ENCODE measurements at regions not wholly inside any gene's neighbourhood (a gene's known extent, or its start where the extent isn't known, plus 50 kb on each side); places are given as distances from the start of the nearest gene placed in this dataset.
A peak's percentile ranks its signal among the peaks of the same experiment; 100 is the strongest.

- Mint-ChIP-seq H3K27me3 (ENCODE audit: low read depth) (no peaks in the 10 kb centered on the region), H3K4me3 (no peak overlapping the region), H3K27ac (no peak overlapping the region), H3K9me3 (peaks cover 30% of the 10 kb centered on the region), H3K4me1 (peaks cover 20% of the 10 kb centered on the region), H3K36me3 (peaks cover 16% of the 10 kb centered on the region)
- no peak for DNase-seq (ENCODE audit: low spot score)
- TF ChIP-seq NR1H2 (CRISPR knock-in tag; IDR thresholded peaks at IDR 0.05) = no peak
- no peak for TF ChIP-seq TEAD1 (CRISPR knock-in tag; IDR thresholded peaks at IDR 0.05)
- no peak for TF ChIP-seq PRRX2 (CRISPR knock-in tag; IDR thresholded peaks at IDR 0.05)
- TF ChIP-seq MYBL2 (CRISPR knock-in tag; IDR thresholded peaks at IDR 0.05) = no peak
- no peak for TF ChIP-seq EMX1 (CRISPR knock-in tag; IDR thresholded peaks at IDR 0.05)
- no peak for TF ChIP-seq NFATC4 (CRISPR knock-in tag; IDR thresholded peaks at IDR 0.05)
- TF ChIP-seq, protein P1, sequence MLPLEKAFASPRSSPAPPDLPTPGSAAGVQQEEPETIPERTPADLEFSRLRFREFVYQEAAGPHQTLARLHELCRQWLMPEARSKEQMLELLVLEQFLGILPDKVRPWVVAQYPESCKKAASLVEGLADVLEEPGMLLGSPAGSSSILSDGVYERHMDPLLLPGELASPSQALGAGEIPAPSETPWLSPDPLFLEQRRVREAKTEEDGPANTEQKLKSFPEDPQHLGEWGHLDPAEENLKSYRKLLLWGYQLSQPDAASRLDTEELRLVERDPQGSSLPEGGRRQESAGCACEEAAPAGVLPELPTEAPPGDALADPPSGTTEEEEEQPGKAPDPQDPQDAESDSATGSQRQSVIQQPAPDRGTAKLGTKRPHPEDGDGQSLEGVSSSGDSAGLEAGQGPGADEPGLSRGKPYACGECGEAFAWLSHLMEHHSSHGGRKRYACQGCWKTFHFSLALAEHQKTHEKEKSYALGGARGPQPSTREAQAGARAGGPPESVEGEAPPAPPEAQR (CRISPR knock-in tag; IDR thresholded peaks at IDR 0.05) = no peak
- TF ChIP-seq CTCF (IDR thresholded peaks at IDR 0.05) = no peak
- POLR2A ChIA-PET = no interaction called here
- ATAC-seq = no peak
- CTCF ChIA-PET = no interaction called here
Measured at GRCh38 chr20:12170406-12170805, 252.7 kb downstream of the BTBD3 start.

DNA sequence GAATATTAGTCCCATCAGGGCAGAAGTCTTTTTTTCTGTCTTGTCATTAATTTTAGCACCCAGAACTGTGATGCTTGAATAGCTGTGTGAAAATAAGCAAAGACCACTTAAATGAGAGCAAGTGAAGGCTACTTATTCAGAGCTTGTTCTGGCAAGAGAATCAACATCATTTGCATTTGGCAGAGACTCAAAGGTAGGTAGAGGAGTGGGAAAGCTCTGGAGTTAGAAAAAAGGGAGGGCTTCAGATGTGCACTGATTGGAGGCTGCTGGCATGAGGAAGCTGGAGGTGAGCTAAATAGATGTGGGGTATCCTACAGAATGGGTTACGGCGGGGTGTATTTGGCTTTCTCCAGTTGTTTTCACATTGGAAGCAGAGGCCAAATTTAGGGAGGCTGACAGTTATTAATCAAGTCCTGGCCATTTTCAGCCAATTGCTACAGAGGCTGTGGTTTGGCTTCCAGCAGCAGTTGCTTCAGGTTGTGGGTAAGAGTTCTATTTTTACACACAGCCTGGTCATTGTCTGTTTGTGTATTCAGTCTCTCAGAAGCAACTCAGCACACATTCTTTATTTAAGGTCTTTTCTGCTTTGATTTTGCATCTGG lies 254.3 kb downstream of the BTBD3 start:
- Mint-ChIP-seq H3K27me3 (ENCODE audit: low read depth) (no peaks in the 10 kb centered on the region), H3K36me3 (peaks cover 16% of the 10 kb centered on the region), H3K9me3 (peaks cover 27% of the 10 kb centered on the region), H3K4me1 (peaks cover 20% of the 10 kb centered on the region), H3K4me3 (no peak overlapping the region), H3K27ac (no peak overlapping the region)
- ChIA-PET POLR2A (no interaction called here), CTCF (no interaction called here)
- DNase-seq (ENCODE audit: low spot score) = no peak
- ATAC-seq = peak; percentile 78
- TF ChIP-seq GTF2I (CRISPR knock-in tag; conservative IDR thresholded peaks at IDR 0.05) (no peak), FOXK1 (CRISPR knock-in tag; IDR thresholded peaks at IDR 0.05) (no peak), NR3C1 (CRISPR knock-in tag; conservative IDR thresholded peaks at IDR 0.05; ENCODE audit: low read depth) (no peak), HMGA2 (CRISPR knock-in tag; IDR thresholded peaks at IDR 0.05) (no peak), NFATC4 (CRISPR knock-in tag; IDR thresholded peaks at IDR 0.05) (no peak), ZNF396 (CRISPR knock-in tag; IDR thresholded peaks at IDR 0.05; ENCODE audit: borderline replicate concordance) (no peak), NFYB (CRISPR knock-in tag; conservative IDR thresholded peaks at IDR 0.05; ENCODE audit: low read depth) (no peak), ZNF416 (CRISPR knock-in tag; IDR thresholded peaks at IDR 0.05) (no peak), FOXP4 (CRISPR knock-in tag; IDR thresholded peaks at IDR 0.05) (no peak), CTCF (IDR thresholded peaks at IDR 0.05) (no peak), ETV6 (CRISPR knock-in tag; IDR thresholded peaks at IDR 0.05) (no peak), PRRX2 (CRISPR knock-in tag; IDR thresholded peaks at IDR 0.05) (no peak), MYBL2 (CRISPR knock-in tag; IDR thresholded peaks at IDR 0.05) (no peak), E2F5 (CRISPR knock-in tag; IDR thresholded peaks at IDR 0.05) (no peak), E2F1 (CRISPR knock-in tag; IDR thresholded peaks at IDR 0.05) (no peak), CREB1 (CRISPR knock-in tag; IDR thresholded peaks at IDR 0.05) (no peak), ESRRA (CRISPR knock-in tag; IDR thresholded peaks at IDR 0.05; ENCODE audit: borderline replicate concordance) (no peak), RELA (CRISPR knock-in tag; IDR thresholded peaks at IDR 0.05; ENCODE audit: borderline replicate concordance) (no peak), IRF1 (CRISPR knock-in tag; IDR thresholded peaks at IDR 0.05) (no peak)

Data from WTC11 (cell line).